Fibroblast of skin of abdomen (primary cell): ENCODE measurements at regions not wholly inside any gene's neighbourhood (a gene's known extent, or its start where the extent isn't known, plus 50 kb on each side); places are given as distances from the start of the nearest gene placed in this dataset.

Source experiments
- DNase-seq: peaks from one replicate; pipeline ENCODE4 v3.0.0-alpha.2; 2013

DNA sequence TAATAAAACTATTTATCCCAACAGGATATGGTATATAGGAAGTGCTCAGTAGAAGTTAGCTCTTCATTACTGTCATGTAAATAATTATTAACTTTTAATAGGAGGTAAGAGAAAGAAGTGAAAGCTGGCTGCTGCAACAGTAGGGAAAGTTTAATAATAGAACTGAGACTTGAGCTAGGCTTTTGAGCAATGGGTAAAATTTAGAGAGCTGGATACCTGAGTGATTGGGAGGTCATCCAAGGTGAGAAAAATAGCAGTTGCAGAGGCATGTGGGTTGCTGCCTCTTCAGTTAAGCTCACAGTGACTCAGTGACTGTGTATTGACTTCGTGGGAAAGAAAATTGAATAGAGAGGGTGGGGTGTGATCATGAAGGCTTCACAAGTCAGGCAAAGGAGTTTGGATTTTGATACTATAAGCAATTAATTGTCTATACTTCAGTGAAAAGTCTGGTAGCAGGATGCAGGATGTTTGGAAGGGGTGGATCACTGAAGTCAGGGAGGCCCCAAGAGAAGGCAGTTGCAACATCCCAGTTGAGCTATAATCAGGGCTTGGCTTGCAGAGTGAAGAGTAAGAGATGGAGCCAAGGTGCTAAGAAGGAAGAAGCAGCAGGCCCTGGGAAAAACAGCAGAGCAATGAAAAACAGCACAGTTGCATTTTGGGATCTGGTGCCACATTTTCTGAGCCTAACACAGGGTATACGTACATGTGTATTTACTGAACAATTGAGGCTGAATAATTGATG lies 172.0 kb upstream of the FRMD6 start:
- DNase-seq = peak; percentile 53

DNA sequence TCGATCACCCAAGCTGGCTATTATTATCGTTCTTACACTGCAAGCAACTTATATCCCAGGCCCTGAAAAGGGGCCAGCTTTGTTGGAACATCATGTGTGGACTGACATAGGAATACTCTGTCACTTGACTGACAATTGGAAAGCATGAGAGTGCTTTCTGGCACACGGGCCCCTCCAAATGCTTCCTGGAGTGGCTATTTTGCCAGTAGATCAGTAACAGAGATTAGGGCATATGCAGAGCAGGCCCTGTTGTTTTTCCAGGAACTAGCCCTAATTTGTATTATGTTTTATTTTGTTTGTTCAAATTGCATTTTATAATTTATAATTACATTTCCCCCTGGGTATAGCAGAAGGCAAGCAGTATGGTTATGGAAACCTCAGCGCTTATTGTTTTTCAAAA lies 170.1 kb upstream of the FRMD6 start:
- DNase-seq = no peak

DNA sequence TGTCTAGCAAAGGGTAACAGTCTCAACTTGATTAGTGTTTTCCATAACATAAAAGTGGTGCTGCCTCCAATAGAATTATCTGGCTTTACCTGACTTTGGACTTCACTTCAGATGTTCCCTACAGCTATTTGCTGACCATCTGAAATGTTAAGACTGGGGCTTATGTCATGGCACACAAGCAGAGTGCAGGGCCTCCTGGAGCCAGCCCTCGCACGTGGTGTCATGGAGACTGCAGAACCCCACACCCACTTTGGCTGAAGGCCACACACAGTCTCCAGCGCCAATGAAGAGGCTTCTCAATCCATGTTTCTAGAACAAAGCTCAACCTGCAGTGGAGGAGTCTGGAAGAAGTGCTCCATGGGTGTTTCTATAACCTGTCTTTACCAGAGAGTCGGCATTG lies 169.6 kb upstream of the FRMD6 start:
- no peak for DNase-seq

DNA sequence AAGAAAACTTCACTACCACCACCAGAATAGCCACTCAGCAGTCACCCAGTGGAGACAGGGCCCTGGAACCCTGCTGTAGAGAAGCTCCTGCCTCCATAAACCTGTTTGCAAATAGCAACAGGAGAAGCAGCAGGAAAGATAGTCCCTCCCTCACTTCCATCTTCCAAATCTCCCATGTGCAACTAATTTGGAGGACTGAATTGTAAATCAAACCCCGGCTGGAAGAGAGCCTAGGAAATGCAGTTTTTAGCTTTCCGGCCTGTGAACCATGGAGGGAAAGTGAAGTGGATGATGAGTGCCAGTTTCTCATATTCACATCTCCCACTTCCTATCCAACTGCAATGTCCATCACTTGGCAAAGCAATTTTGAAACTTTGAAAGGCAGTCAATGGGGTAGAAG lies 167.2 kb upstream of the FRMD6 start:
- peak; percentile 68 for DNase-seq

DNA sequence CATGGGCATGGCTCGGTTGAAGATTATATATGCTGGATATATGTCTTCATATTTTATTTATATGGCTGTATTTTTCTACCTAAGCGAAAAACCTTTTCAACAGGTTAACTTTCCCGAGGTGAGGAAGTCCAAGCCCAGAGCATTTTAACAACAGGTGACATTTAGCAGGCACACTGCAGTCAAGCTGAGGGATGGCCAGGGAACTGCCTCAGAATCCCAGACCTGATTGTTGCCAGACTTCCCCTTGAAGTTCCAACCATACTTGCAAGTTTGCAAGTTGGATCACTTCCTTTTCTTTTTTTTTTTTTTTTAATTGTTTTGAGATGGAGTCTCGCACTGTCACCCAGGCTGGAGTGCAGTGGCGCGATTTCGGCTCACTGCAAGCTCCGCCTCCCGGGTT lies 166.0 kb upstream of the FRMD6 start:
- DNase-seq = no peak

DNA sequence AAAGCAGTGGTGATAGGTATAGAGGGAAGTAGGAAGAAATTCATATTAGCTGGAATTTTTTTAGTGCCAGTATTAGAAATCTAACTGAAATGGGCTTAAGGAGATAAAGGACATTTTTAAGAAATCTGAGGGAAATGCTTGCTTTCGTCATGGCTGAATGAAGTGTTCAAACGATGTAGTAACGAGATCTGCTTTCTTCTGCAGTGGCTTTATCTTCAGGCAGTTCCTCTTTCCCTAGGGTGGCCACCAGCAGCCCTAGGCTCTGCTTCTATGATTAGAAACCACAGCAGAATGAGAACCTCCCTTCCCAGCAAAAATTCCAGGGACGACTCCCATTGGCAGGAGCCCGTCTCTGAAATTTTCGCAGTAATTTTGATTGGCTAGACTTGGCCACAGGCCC lies 163.9 kb upstream of the FRMD6 start:
- no peak for DNase-seq

DNA sequence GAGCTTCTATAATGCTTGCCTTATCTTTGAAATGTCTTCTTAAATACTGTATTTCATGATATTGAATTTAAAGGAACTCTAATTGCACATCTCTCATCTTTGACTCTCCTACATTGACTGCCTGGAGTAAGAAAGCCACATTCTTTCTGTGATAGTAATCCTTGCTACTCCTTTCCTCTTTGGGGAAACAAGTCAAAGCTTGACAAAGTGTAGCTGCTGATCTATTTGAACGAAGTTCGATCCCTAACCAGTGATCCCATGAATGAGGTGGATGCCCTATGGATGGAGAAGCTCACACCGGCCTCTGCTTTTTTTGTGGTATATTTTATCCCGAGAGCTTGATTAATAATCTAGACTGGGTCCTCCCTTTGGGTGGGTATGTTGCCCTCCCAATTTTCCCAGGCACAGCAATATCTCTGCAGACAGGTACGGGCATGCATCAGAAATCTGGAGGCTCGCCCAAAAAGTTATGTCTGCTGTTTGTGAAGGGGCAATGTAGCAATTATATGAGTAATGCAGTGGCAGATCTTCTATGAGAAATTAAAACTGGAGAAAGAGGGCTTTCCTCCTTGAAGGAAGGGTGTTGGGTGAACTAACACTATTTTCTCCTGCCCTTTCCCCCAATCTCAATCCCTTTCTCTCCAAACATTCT lies 163.0 kb upstream of the FRMD6 start:
- DNase-seq = no peak

DNA sequence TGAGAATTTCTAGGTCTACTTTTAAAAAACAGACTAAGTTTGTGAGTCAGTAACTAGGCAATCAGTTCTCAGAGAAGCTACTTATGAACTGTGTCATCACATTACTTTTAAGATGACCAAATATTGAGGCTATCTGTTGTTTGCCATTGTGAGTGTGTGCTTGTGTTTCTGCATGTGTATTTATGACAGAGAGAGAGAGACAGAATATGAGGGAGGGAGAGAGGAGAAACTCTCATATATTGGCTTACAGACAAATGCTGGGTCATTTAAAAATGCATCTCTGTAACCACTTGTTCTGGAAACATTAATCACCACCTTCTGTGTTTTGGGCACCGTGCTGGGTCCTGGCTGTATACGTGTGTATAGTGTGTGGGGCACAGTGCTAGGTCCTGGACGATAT lies 161.5 kb upstream of the FRMD6 start:
- peak; percentile 55 for DNase-seq

DNA sequence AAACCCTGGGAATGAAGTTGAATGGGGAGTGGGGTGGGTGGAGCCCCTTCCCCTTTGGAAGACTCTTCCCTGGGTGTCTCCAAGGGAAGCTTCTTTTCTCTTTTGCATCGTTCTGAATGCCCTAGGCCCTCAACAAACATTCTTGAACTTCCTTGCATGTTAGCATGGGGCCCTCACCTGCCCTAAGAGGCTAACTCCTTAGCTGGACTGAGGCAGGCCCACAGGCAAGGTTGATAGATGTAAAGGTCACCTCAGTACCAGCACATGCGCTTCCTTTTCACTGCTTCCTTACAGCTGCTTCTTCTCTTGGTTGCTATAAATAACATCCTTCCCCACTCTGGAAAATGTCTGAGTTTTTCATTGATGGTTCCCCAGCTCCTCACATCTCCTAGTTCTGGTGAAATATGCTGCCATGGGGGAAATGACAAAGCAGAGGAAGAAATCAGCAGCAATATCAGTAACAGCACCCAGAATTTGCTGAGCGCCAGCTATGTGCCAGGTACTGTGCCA lies 160.6 kb upstream of the FRMD6 start:
- no peak for DNase-seq

DNA sequence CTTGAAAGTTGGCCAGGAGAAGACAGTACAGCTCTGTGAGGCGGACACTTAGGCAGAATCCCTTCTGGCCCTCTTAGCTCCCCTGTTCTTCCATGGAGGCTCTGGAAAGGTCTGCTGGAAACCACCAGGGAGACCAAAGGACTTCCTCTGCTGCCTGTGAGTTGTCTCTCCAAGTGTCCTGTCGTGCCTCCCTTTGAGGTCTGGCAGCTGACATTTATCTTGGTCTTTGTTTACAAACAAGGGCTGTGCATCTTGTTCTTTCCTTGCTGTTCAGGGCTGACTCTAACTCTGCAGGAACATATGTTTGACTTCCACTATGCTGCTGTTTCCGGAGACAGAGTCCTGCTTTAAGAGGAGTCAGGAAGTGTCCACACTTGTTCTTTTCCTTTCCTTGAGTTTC lies 159.9 kb upstream of the FRMD6 start:
- DNase-seq = no peak

DNA sequence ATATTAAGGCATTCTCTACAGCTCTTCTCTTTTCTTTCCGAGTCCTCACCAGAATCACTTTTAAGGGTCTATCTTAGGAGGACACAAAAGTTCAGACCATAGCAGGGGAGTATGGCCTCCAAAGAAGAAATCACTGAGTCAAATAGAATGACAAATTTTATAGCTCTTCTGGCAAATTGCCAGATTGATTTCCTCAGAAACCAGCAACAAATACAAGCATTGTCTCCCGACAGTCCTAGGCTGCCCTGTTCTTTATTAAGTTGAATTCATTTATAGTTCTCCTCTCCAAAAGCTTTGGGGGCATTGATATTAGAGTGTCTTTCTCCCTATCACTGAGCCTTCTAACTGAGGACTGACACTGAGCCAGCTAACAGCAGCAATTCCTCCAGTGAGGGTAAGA lies 156.4 kb upstream of the FRMD6 start:
- no peak for DNase-seq

DNA sequence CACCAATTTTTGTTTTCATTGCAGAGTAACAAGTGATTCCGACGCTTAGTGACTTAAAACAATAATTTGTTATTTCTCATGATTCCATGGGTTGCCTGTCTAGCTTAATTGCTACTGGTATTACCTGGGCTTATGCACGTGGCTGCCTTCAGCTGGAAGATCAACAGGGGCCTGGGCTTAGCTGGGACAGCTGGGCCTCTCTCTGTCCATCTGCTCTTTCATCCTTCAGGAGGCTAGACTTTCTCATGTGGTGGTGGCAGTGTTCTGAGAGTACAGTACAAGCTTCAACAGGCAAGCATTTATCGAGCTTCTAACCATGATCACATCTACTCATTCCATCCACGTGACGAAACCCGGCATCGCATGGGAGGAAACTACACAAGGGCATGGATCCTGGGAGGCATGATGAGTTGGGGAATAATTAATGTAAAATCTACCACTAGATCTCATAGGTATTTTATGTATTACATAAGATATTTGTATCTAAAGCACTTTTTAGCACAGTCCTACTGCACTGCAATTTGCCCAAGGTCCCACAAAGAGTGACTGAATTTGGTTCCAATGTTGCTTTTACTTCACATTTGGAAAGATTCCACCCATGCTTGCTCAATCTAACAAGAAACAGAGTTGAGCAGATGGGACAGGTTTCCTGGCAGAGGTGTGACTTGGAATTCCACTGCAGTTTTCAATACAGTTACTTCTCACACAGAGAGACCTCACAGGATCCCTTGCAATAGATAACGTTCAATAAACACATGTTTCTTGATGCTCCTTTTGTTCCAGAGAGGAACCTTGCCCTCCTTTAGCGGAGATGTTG lies 153.1 kb upstream of the FRMD6 start:
- no peak for DNase-seq

DNA sequence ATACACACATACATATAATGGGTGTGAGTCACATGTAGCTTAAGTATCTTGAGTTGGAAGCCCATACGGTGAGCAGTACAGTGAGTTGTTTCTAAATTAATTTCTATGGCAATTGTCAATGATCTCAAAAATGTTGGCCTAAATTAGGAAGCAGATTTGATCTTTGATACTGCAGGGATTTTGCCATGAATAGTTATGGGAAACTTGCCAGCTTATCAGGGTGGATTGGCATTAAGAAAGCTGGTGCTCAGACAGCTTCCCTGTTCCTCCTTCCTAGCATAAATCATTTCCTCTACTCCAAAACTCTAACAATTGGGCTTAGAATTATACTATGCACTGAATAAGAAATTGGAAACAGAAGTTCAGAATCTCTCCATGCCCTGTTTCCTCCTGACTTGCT lies 150.9 kb upstream of the FRMD6 start:
- DNase-seq = no peak

DNA sequence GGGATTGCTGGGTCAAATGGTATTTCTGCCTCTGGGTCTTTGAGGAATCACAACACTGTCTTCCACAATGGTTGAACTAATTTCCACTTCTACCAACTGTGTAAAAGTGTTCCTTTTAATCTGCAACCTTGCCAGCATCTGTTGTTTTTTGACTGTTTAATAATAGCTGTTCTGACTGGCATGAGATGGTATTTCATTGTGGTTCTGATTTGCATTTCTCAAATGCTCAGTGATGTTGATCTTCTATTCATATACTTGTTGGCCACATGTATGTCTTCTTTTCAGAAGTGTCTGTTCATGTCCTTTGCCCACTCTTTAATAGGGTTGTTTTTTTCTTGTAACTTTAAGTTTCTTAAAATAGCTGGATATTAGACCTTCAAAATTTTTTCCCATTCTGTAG lies 150.0 kb upstream of the FRMD6 start:
- DNase-seq = no peak

DNA sequence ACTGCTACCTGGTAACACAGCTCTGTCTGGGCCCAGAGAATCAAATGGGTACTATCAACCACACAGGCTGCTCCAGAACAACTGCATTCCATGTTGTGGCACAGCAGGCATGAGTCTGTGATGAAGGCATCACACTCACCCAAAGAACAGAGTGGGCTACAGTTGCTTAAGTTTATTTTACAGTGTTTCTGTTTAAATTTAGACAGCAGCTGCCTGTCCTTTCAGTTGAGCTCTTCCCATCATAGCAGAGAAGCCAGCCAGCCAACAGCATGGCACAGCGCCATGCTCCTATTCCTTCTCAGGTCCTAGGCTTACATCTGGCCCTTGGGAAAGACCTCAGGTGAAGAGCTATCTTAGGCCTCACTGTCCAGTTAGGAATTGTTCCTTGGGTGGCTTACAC lies 147.0 kb upstream of the FRMD6 start:
- no peak for DNase-seq

DNA sequence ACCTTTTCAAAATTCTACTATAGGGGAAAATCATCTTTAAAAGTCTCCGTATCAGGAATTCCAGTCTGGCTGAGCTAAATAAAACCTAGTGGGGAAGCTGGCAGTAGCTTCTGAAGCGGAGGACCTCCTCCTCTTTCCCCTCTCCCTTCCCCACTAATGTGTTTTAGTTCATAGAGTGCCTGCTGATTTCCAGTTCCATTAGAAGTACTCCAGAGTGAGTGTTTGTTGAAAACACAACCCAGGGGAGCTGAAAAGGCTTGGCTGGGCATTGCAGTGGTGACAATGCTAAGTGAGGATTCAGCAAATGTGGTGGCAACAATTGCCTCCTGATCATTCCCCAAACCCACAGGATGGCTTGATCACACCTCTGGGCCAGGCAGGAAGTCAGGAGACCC lies 144.2 kb upstream of the FRMD6 start:
- peak; percentile 37 for DNase-seq

DNA sequence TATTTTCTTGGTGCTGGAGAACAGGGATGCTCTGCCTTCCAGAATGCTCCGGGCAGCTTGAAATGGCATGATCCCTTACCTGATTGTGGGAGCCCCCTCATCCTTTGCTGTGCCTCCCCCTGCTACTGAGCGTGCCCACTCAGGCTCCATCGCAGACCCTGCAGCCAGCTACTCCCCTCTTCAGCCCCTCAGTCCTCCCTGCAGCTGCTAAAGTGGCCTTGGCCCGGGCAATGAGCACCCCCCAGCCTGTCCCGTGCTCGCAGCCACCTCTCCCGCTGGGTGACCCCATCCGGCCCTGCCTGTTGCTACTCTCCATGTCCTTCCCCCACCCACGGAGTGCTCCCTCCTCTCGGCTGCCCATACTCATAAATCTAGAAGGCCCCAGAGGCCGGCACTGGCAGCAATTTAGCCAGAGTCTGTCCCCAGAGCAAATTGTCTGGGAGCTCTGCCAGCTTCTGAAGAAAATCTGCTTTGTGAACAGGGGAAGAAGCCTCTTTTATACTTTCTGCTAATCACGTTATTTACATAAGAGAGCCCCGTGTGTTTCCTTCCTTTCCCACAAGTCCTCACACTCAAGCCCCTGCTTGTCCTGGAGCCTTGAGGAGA lies 143.7 kb upstream of the FRMD6 start:
- DNase-seq = peak; percentile 85

DNA sequence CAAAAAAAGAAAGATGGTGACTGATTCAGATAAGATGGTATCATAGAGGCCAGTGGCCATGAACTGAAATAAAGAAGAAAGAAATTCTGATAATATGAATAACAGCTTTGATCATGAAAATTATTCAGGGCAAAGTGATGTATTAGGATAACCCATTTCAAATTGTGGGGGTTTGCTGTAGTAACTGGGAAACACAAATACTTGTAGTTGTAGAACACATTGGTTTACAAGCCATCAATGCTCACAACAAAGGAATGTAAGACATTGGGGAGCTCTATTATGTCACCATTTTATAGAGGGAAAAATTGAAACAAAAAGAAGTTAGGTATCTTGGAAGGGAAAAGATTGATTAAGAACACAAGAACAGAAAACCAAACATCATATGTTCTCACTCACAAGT lies 140.4 kb upstream of the FRMD6 start:
- DNase-seq = no peak

DNA sequence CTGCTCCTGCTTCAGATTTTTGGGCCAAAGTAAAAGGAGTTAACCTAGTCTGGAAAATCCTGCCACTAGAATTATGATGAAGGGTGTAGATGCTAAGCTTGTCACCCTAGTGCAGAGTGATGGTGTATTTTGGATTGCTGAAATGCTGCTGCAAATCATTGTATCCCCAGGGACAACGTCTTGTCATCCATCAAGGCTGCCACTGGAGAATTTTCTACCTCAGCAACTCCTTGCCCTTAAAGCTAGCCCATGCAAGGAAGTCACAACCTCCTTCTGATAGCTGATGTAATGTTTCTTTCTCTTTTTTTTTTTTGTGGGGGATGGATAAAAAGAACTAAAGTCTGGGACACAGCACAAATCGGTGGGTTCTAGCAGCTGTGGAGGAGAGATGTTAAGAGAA lies 139.4 kb upstream of the FRMD6 start:
- peak; percentile 66 for DNase-seq

DNA sequence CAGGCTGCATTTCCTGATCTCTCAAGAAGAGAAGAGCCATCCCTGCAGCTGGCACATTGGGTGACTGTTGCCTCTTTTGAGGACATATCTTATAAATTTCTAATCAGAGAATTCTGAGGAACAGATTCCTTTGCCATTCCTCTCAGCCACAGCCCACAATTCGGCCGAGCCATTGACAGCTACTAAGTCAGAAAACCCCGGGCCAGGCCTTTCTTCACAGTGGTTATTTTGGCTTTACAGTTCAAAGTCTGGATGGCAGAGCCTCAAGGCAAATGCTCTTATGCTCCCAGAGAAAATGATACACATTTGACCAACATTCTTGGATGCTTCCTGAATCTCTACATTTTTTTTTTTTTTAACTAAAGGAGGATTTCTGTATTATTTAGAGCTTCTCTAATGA lies 138.4 kb upstream of the FRMD6 start:
- no peak for DNase-seq

DNA sequence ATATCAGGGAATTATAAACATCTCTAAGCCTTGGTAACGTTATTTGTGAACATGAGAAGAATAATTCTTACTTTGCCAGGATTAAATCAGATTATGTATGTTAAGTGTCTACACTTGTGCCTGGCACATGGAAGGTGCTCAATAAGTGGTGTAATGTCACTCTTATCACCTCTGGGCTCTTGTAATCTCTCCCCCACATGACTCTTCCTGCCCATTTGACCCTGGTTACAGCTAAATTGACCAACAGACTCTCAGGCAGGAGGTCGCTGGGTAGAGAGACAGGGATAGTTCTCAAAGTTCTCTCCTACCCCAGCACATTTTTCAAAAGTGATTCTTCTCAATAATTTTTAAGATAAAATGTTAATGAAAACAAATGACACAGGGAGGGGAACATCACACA lies 137.8 kb upstream of the FRMD6 start:
- DNase-seq = no peak

DNA sequence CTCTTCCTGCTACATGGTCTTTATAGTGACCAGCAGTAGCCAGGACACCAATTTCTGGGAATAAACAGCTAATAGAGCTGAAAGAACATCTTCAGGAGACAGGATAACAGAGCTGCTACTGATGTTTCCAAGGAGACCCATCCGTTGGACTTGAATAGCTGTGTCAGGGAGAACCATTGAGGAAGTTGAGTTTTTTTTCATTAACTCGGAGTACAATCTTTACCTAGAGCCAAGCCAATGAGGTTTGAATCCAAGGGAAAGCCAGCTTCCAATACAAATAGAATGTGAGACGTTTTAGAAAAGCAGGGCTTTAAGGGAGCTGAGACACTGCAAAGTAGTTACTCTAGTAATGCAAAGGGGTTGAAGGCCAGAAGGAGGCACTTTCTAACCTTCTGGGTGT lies 136.1 kb upstream of the FRMD6 start:
- no peak for DNase-seq

DNA sequence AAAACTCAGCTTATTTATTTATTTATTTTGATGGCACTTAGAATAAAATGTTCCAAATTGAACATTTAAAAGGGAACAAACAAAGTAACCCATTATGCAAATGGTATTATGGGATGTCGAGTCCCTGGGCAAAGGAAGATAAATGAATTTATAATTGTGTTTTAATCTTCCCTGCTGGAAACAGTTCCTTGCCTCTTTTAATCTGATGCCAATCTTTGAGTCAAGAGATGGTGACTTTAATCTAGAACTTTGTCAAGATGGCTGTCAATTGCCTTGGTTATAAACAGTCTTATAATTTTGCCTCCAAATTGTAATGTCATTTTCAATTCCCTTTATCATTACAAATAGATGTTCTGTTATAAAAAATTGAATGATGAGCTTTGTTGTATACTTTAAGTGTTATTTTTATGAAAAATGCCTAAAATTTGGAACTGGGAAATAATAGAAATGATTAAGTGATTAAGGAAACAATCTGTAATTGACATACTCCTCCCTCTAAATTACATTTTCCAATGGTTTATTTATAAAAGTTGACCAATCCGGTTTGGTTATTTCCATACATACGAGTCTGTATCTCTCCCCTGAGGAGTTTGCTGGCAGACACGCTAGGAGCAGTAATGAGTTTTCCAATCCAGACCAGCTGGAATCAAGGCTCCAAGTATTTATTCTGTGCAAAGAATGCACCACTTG lies 134.9 kb upstream of the FRMD6 start:
- DNase-seq = no peak
